H1 (cell line): ENCODE measurements at regions not wholly inside any gene's neighbourhood (a gene's known extent, or its start where the extent isn't known, plus 50 kb on each side); places are given as distances from the start of the nearest gene placed in this dataset.

Experiments
- ASH2L ChIP-seq: fragments of 200-600, 300-600 bp; sonication (generic); IDR thresholded peaks from one replicate; pipeline ENCODE4 v1.7.1; 2017; ENCODE audit warnings: low read length
- CEBPB ChIP-seq: IDR thresholded peaks from 2 replicates; pipeline ENCODE4 v1.6.1; 2012; ENCODE audit warnings: low read depth, low read length
- TCF12 ChIP-seq: IDR thresholded peaks from 2 replicates; pipeline ENCODE4 v1.6.1; 2011; ENCODE audit warnings: low read depth, mild to moderate bottlenecking, low read length
- YY1 ChIP-seq: IDR thresholded peaks from 2 replicates; pipeline ENCODE4 v1.6.1; 2011; ENCODE audit warnings: low read depth, mild to moderate bottlenecking, low read length
- TF ChIP-seq, protein P1 (sequence below): fragments of 300-600 bp; sonication (generic); IDR thresholded peaks from 2 replicates; pipeline ENCODE4 v1.7.1; 2012; ENCODE audit warnings: low read length, moderate library complexity, mild to moderate bottlenecking, inconsistent platforms; ENCODE audit not compliant: insufficient replicate concordance

DNA sequence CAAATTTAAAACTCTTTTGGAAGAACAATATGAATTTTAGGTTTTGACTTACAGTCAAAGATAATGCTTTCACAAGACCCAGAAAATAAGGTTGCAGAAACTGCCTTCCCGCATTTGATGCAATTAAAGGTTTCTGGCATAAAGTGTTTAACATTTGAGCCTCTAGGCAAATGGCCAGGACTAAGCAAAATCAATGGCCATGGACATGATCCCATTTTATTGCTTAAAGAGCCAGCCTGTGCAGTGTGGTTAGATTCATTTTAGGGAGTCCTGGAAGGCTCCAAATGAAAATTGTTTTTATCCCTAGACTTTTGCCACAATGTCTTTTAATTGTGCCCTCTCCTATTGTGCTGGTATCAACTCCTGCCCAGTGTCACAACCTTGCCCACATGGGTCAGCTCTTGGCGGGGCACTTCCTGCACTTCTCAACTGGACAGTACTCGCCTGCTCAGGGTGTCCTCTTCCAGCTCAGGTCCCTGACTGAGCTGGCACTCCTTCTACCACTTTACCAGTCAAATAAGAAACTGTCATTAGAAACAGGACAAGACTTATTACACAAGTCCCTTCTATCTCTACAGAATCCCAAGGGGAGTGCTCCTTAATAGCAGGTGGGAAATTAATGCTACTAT is 208.4 kb upstream of the NPY2R start (continued):
- TF ChIP-seq, protein P1, sequence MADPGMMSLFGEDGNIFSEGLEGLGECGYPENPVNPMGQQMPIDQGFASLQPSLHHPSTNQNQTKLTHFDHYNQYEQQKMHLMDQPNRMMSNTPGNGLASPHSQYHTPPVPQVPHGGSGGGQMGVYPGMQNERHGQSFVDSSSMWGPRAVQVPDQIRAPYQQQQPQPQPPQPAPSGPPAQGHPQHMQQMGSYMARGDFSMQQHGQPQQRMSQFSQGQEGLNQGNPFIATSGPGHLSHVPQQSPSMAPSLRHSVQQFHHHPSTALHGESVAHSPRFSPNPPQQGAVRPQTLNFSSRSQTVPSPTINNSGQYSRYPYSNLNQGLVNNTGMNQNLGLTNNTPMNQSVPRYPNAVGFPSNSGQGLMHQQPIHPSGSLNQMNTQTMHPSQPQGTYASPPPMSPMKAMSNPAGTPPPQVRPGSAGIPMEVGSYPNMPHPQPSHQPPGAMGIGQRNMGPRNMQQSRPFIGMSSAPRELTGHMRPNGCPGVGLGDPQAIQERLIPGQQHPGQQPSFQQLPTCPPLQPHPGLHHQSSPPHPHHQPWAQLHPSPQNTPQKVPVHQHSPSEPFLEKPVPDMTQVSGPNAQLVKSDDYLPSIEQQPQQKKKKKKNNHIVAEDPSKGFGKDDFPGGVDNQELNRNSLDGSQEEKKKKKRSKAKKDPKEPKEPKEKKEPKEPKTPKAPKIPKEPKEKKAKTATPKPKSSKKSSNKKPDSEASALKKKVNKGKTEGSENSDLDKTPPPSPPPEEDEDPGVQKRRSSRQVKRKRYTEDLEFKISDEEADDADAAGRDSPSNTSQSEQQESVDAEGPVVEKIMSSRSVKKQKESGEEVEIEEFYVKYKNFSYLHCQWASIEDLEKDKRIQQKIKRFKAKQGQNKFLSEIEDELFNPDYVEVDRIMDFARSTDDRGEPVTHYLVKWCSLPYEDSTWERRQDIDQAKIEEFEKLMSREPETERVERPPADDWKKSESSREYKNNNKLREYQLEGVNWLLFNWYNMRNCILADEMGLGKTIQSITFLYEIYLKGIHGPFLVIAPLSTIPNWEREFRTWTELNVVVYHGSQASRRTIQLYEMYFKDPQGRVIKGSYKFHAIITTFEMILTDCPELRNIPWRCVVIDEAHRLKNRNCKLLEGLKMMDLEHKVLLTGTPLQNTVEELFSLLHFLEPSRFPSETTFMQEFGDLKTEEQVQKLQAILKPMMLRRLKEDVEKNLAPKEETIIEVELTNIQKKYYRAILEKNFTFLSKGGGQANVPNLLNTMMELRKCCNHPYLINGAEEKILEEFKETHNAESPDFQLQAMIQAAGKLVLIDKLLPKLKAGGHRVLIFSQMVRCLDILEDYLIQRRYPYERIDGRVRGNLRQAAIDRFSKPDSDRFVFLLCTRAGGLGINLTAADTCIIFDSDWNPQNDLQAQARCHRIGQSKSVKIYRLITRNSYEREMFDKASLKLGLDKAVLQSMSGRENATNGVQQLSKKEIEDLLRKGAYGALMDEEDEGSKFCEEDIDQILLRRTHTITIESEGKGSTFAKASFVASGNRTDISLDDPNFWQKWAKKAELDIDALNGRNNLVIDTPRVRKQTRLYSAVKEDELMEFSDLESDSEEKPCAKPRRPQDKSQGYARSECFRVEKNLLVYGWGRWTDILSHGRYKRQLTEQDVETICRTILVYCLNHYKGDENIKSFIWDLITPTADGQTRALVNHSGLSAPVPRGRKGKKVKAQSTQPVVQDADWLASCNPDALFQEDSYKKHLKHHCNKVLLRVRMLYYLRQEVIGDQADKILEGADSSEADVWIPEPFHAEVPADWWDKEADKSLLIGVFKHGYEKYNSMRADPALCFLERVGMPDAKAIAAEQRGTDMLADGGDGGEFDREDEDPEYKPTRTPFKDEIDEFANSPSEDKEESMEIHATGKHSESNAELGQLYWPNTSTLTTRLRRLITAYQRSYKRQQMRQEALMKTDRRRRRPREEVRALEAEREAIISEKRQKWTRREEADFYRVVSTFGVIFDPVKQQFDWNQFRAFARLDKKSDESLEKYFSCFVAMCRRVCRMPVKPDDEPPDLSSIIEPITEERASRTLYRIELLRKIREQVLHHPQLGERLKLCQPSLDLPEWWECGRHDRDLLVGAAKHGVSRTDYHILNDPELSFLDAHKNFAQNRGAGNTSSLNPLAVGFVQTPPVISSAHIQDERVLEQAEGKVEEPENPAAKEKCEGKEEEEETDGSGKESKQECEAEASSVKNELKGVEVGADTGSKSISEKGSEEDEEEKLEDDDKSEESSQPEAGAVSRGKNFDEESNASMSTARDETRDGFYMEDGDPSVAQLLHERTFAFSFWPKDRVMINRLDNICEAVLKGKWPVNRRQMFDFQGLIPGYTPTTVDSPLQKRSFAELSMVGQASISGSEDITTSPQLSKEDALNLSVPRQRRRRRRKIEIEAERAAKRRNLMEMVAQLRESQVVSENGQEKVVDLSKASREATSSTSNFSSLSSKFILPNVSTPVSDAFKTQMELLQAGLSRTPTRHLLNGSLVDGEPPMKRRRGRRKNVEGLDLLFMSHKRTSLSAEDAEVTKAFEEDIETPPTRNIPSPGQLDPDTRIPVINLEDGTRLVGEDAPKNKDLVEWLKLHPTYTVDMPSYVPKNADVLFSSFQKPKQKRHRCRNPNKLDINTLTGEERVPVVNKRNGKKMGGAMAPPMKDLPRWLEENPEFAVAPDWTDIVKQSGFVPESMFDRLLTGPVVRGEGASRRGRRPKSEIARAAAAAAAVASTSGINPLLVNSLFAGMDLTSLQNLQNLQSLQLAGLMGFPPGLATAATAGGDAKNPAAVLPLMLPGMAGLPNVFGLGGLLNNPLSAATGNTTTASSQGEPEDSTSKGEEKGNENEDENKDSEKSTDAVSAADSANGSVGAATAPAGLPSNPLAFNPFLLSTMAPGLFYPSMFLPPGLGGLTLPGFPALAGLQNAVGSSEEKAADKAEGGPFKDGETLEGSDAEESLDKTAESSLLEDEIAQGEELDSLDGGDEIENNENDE: no peak
- TF ChIP-seq TCF12: no peak
- no peak for TF ChIP-seq YY1
- TF ChIP-seq CEBPB: no peak
- no peak for TF ChIP-seq ASH2L
- TF ChIP-seq, all 59 proteins: peak for 0
